ENCODE measurements at regions not wholly inside any gene's neighbourhood (a gene's known extent, or its start where the extent isn't known, plus 50 kb on each side); places are given as distances from the start of the nearest gene placed in this dataset.
"Not testable (repeated sequence)": the region's sequence is repeated elsewhere in the genome, so short reads cannot be mapped to it uniquely, and the experiment has no call there.

DNA sequence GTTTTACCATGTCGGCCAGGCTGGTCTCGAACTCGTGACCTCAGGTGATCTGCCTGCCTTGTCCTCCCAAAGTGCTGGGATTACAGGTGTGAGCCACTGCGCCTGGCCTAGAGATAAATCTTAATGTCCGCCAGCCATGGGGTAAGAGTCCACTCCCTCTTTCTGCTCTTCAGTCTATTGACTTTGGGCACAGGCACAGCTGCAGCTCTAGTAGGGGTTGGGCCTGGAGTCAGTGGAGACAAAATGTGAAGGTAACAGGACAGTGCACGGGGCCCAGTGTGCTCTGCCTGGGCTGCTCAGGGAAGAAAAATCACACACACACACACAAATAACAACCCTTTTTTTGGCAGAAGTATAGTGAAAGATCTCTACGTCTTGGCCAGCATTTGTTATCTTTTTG lies 209.5 kb downstream of the NPIPA7 start:
- not testable (repeated sequence) for H3K27me3 ChIP-seq (ENCODE audit: control insufficient read depth, insufficient read depth, low read length); H3K27ac ChIP-seq (ENCODE audit: low read length); DNase-seq; H3K4me3 ChIP-seq (ENCODE audit: low read length); H3K36me3 ChIP-seq (ENCODE audit: control insufficient read depth, insufficient read depth, low read length); H3K4me1 ChIP-seq (ENCODE audit: control insufficient read depth, insufficient read depth, low read length); H3K9me3 ChIP-seq (ENCODE audit: control insufficient read depth, low read depth, low read length)
- WGBS (ENCODE audit: insufficient coverage, low lambda C conversion rate), result no CpG with 5 or more reads among the region's 7 CpGs

DNA sequence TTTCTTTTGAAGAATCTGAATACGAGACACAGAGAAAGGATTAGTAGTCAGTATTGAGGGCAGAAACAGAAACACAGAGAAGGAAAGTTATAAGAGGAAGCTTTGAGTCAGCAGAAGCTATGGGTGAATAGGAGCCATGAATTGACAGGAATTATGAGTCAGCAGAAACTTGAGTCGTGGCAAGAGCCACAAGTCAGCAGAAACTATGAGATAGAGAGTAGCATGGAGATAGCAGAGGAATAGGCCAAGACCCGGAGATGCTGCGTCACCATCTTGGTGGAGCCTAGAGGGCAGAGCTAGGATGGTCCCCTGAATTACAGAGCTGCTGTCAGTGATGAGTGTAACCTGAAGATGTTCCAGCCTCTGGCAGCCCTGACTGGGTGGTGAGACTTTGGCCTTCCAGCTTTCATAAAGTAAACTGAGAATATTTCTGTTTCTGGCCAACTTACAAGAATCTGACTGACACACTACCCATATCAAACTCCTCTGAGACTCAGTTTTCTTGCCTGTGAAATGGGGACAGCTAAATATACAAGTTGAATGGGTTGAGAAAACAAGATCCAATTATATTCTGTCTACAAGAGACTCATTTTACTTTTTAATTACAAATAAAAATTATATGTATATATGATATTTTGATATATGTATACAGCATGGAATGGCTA lies 211.8 kb downstream of the NPIPA7 start:
- WGBS (ENCODE audit: insufficient coverage, low lambda C conversion rate), result no CpG with 5 or more reads among the region's 4 CpGs
- not testable (repeated sequence) for DNase-seq

DNA sequence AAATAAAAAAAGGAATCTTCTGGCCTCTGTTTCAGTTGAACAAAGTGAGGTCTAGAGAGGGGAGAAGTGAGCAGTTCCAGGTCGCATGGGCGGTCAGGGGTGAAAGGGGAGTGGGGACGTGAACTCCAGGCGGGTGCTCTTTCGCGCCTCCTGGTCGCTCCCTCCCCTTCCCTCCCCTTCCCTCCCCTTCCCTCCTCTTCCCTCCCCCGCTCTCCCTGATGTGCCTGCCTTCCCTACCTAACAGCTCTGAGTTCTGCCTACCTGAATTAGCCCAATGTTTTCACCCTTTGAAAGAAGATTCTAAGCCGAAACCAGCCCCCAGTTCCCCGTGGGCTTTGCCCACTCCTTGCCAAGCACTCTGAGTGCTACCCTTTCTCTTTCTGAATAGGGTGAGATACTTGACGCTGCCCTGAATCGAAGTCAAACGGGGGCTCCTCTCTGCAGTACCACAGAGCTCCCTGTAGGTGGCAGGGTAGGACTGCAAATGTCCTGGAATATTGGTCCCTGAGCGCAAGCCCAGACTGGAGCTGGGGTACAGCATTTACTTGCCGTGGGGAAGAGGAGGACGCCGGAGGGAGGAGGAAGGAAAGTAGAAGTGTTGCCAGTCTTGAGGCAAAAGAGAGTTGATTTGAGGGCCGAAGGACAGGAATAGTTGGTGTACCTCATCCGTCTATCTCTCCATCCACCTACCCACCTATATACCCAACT lies 214.4 kb downstream of the NPIPA7 start:
- not testable (repeated sequence) for H3K4me1 ChIP-seq (ENCODE audit: control insufficient read depth, insufficient read depth, low read length); H3K36me3 ChIP-seq (ENCODE audit: control insufficient read depth, insufficient read depth, low read length); DNase-seq; H3K4me3 ChIP-seq (ENCODE audit: low read length); H3K27ac ChIP-seq (ENCODE audit: low read length); H3K9me3 ChIP-seq (ENCODE audit: control insufficient read depth, low read depth, low read length); H3K27me3 ChIP-seq (ENCODE audit: control insufficient read depth, insufficient read depth, low read length)
- 20% methylated on average over 1 of the region's 19 CpGs for WGBS (ENCODE audit: insufficient coverage, low lambda C conversion rate)

More for the DNA sequence above, 211.8 kb downstream of the NPIPA7 start:
- H3K27ac ChIP-seq (ENCODE audit: low read length); H3K36me3 ChIP-seq (ENCODE audit: control insufficient read depth, insufficient read depth, low read length); H3K9me3 ChIP-seq (ENCODE audit: control insufficient read depth, low read depth, low read length); H3K4me1 ChIP-seq (ENCODE audit: control insufficient read depth, insufficient read depth, low read length); H3K4me3 ChIP-seq (ENCODE audit: low read length); H3K27me3 ChIP-seq (ENCODE audit: control insufficient read depth, insufficient read depth, low read length): not testable (repeated sequence)

DNA sequence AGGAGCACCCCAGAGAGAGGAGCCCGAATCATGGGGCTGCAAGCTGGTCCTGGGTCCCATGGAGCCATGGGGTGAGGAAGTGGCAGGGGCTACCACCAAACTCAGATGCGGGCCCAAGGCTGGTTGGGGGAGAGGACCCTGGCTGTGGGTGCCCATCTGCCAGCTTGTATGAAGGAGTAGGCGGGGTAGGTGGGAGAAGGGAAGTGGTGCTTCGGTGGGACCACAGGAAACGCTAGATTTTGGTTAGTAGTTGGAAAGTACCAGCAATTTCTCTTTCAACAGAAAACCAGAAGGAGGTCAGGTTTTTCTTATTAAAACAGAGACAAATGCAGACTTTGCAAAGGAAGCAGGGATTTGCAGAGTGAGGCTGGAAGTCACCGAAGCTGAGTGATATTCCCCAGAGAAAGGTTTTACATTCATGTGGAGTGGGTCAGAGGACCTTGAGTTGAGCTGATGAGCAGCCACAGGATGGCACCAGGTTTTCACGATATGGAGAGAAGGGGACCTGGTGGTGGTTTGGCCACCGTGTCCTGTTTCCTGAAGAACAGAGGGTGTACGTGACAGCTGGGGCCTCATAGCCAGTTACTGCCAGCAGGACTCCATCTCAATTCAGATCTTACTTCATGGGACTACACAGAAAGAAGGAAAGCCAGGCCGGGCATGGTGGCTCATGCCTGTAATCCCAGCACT lies 216.2 kb downstream of the NPIPA7 start:
- H3K27ac ChIP-seq (ENCODE audit: low read length); H3K4me1 ChIP-seq (ENCODE audit: control insufficient read depth, insufficient read depth, low read length); H3K36me3 ChIP-seq (ENCODE audit: control insufficient read depth, insufficient read depth, low read length); H3K27me3 ChIP-seq (ENCODE audit: control insufficient read depth, insufficient read depth, low read length); DNase-seq; H3K9me3 ChIP-seq (ENCODE audit: control insufficient read depth, low read depth, low read length); H3K4me3 ChIP-seq (ENCODE audit: low read length): not testable (repeated sequence)
- no CpG with 5 or more reads among the region's 10 CpGs for WGBS (ENCODE audit: insufficient coverage, low lambda C conversion rate)

DNA sequence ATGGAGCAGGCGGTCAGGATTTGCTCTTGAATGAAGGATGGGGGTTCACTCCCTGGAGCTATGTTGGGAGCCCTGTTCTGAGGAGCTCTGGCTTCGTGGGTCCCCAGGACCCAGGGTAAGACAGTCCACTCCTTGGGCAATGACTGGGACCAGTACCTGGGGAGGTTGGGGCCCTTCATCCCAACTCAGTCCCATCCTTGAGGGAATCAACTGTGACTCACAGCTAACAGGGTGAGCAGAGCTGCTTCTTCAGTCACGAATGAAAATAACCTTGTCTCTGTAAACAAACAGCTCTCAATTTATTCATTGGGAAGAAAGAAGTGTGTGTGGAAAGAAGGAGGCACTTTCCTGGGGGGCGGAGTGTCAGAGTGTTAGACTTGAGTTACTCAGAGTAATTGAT lies 222.3 kb downstream of the NPIPA7 start:
- not testable (repeated sequence) for H3K9me3 ChIP-seq (ENCODE audit: control insufficient read depth, low read depth, low read length); DNase-seq; H3K27ac ChIP-seq (ENCODE audit: low read length); H3K27me3 ChIP-seq (ENCODE audit: control insufficient read depth, insufficient read depth, low read length); H3K36me3 ChIP-seq (ENCODE audit: control insufficient read depth, insufficient read depth, low read length); H3K4me3 ChIP-seq (ENCODE audit: low read length); H3K4me1 ChIP-seq (ENCODE audit: control insufficient read depth, insufficient read depth, low read length)
- no CpG with 5 or more reads among the region's 4 CpGs for WGBS (ENCODE audit: insufficient coverage, low lambda C conversion rate)

DNA sequence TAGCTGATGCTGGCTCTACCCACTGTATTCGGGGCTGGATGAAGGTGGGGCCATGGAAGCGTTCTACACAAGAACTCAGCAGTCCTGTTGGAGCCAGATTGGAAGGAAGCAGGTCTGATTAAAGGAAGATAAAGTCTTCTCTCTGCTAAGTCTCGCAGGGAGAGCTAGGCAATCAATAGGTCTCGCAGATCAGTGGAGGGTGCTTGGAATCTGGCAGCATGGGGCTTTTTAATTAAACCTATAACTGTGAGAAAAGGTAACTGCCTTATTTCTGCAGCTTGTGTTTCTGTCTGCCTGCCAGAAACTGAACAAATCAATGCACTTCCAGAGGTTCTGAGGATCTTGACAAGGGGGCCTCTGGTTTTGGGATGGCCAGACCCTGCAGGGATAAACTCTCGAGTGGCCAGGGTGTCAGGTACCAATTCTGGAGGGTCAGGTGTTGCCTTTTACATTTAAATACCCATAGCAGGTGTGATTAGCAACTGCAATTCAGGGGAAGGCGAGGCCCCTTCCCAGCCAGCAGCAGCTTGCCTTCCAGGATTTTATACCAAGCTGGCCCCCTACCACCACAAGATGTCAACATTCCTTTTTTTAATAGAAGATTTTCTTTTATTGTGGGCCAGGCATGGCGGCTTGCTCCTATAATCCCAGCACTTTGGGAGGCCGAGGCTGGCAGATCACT lies 228.6 kb downstream of the NPIPA7 start:
- H3K4me3 ChIP-seq (ENCODE audit: low read length); DNase-seq; H3K4me1 ChIP-seq (ENCODE audit: control insufficient read depth, insufficient read depth, low read length); H3K27me3 ChIP-seq (ENCODE audit: control insufficient read depth, insufficient read depth, low read length); H3K9me3 ChIP-seq (ENCODE audit: control insufficient read depth, low read depth, low read length); H3K36me3 ChIP-seq (ENCODE audit: control insufficient read depth, insufficient read depth, low read length); H3K27ac ChIP-seq (ENCODE audit: low read length): not testable (repeated sequence)
- no CpG with 5 or more reads among the region's 8 CpGs for WGBS (ENCODE audit: insufficient coverage, low lambda C conversion rate)

DNA sequence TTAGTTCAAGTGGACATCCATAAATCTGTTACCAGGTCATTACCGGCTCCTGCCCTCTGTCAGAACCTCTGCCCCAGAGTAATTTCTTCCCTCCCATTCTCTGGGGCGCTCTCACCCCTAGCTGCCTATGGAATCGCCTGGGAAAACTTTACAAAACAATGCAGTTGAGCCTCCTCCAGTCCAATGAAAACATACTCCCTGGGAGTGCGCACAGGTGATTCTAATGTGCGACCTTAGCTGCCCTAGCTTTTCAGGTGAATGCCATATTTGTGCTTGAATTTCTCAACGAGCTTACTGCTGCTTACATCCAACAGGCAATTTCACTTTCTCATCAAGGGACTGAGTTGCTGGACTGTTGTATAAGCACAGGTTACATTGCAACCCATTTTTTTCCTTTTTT lies 230.7 kb downstream of the NPIPA7 start:
- H3K4me3 ChIP-seq (ENCODE audit: low read length); H3K27me3 ChIP-seq (ENCODE audit: control insufficient read depth, insufficient read depth, low read length); H3K4me1 ChIP-seq (ENCODE audit: control insufficient read depth, insufficient read depth, low read length); H3K9me3 ChIP-seq (ENCODE audit: control insufficient read depth, low read depth, low read length); H3K27ac ChIP-seq (ENCODE audit: low read length); H3K36me3 ChIP-seq (ENCODE audit: control insufficient read depth, insufficient read depth, low read length); DNase-seq: not testable (repeated sequence)
- no CpG with 5 or more reads among the region's 6 CpGs for WGBS (ENCODE audit: insufficient coverage, low lambda C conversion rate)

DNA sequence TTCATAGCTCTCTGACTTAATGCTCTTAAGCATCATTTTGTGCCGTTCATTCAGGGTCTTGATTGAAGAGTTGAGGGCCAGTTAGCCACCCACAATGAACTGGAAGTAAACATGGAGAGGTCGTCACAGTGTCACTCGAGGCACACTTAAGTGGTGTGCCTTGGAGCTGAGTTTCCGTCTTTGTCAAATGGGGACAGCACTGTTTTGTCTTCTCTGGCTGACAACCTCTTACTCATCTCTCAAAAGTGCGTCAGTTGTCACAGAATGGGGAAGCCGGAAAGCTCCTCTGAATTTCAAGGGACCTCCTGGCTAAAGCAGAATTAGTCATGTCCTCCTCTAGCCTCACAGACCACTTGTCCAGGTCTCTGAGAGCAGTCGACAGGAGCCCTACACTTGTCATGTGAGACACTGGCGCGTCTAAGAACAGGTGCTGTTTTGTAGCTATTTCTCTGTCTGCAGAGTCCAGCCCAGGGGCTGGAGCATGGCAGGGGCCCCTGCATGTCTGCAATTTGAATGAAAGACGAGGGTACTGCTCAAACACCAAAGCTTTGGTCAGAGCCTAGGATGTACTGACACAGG lies 231.5 kb downstream of the NPIPA7 start:
- H3K36me3 ChIP-seq (ENCODE audit: control insufficient read depth, insufficient read depth, low read length); H3K27ac ChIP-seq (ENCODE audit: low read length); H3K27me3 ChIP-seq (ENCODE audit: control insufficient read depth, insufficient read depth, low read length); H3K4me1 ChIP-seq (ENCODE audit: control insufficient read depth, insufficient read depth, low read length); H3K4me3 ChIP-seq (ENCODE audit: low read length); DNase-seq; H3K9me3 ChIP-seq (ENCODE audit: control insufficient read depth, low read depth, low read length): not testable (repeated sequence)
- WGBS (ENCODE audit: insufficient coverage, low lambda C conversion rate), result no CpG with 5 or more reads among the region's 10 CpGs

DNA sequence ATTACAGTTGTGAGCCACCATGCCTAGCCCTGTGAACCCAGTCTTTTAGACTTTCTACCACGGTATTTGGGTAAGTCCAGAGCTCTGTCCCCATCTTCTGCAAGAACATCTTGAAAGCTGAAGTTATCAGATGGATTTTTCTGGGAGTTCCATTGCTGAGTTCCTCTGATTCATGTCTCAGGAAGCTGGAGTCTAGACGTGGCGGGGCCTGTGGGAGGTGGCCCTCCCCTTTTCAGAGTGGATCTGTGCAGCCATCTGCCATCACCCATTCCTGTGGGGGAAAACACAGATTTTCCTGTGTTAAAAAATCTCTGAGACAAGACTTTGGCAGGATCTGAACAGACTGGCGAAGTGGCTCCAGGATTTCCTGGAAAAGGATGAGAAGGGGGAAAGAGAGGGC lies 234.3 kb downstream of the NPIPA7 start:
- not testable (repeated sequence) for H3K4me3 ChIP-seq (ENCODE audit: low read length); H3K4me1 ChIP-seq (ENCODE audit: control insufficient read depth, insufficient read depth, low read length); H3K36me3 ChIP-seq (ENCODE audit: control insufficient read depth, insufficient read depth, low read length); H3K27ac ChIP-seq (ENCODE audit: low read length); H3K27me3 ChIP-seq (ENCODE audit: control insufficient read depth, insufficient read depth, low read length); DNase-seq; H3K9me3 ChIP-seq (ENCODE audit: control insufficient read depth, low read depth, low read length)
- no CpG with 5 or more reads among the region's 4 CpGs for WGBS (ENCODE audit: insufficient coverage, low lambda C conversion rate)

DNA sequence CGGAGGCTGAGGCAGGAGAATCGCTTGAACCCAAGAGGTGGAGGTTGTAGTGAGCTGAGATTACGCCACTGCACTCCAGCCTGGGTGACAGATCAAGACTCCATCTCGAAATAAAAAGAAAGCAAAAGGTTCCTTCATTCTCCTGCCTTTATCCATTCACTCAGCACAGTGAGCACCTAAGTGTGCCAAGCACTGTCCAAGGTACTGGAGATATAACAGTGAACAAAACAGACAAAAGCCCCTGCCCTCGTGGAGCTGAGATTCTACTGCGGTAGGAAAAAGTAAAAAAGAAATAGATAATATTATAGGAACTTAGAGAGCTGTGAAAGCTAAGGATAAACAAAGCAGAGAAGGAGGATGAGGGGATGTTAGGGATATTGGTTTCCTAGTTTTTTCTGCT lies 235.5 kb downstream of the NPIPA7 start:
- H3K27ac ChIP-seq (ENCODE audit: low read length); DNase-seq; H3K27me3 ChIP-seq (ENCODE audit: control insufficient read depth, insufficient read depth, low read length); H3K9me3 ChIP-seq (ENCODE audit: control insufficient read depth, low read depth, low read length); H3K4me3 ChIP-seq (ENCODE audit: low read length); H3K4me1 ChIP-seq (ENCODE audit: control insufficient read depth, insufficient read depth, low read length); H3K36me3 ChIP-seq (ENCODE audit: control insufficient read depth, insufficient read depth, low read length): not testable (repeated sequence)
- no CpG with 5 or more reads among the region's 6 CpGs for WGBS (ENCODE audit: insufficient coverage, low lambda C conversion rate)
